Astrocyte (in vitro differentiated cells and primary cell): ENCODE measurements at regions not wholly inside any gene's neighbourhood (a gene's known extent, or its start where the extent isn't known, plus 50 kb on each side); places are given as distances from the start of the nearest gene placed in this dataset.

Experiments
- DNase-seq: peaks from one replicate; pipeline ENCODE4 v3.0.0-alpha.2; 2010; ENCODE audit warnings: low read depth
- FAIRE-seq: peaks from 2 replicates; lab custom pipeline; 2011; peaks lifted over from hg19 to GRCh38; lab: Jason Lieb, UNC
- H2AFZ ChIP-seq: 2 replicates; pipeline ENCODE4 v1.6.0; 2012; ENCODE audit warnings: low read depth, low read length, inconsistent platforms
- H3K27ac ChIP-seq: 2 replicates; pipeline ENCODE4 v1.5.1; 2011; ENCODE audit warnings: low read depth, low read length, inconsistent platforms
- H3K27me3 ChIP-seq: 2 replicates; pipeline ENCODE4 v1.6.0; 2011; ENCODE audit warnings: low read length, inconsistent platforms; ENCODE audit not compliant: insufficient read depth
- H3K36me3 ChIP-seq: 2 replicates; pipeline ENCODE4 v1.5.1; 2011; ENCODE audit warnings: low read length, inconsistent platforms; ENCODE audit not compliant: insufficient read depth
- H3K4me1 ChIP-seq: 2 replicates; pipeline ENCODE4 v1.5.1; 2011; ENCODE audit warnings: low read length, inconsistent platforms; ENCODE audit not compliant: insufficient read depth
- H3K4me2 ChIP-seq: 2 replicates; pipeline ENCODE4 v1.6.0; 2012; ENCODE audit warnings: low read length, inconsistent platforms
- H3K4me3 ChIP-seq: 2 replicates; pipeline ENCODE4 v1.5.1; 2011; ENCODE audit warnings: low read depth, mild to moderate bottlenecking, low read length, inconsistent platforms; ENCODE audit not compliant: insufficient read depth
- H3K79me2 ChIP-seq: 2 replicates; pipeline ENCODE4 v1.6.0; 2012; ENCODE audit warnings: mild to moderate bottlenecking, low read length, inconsistent platforms; ENCODE audit not compliant: insufficient read depth
- H3K9ac ChIP-seq: 2 replicates; pipeline ENCODE4 v1.6.0; 2012; ENCODE audit warnings: mild to moderate bottlenecking, low read length, inconsistent platforms
- H3K9me3 ChIP-seq: 2 replicates; pipeline ENCODE4 v1.5.1; 2012; ENCODE audit warnings: low read depth, mild to moderate bottlenecking, low read length, inconsistent platforms; ENCODE audit not compliant: insufficient read depth
- H4K20me1 ChIP-seq: 2 replicates; pipeline ENCODE4 v1.6.0; 2012; ENCODE audit warnings: low read length, inconsistent platforms; ENCODE audit not compliant: insufficient read depth
- H3K27ac Mint-ChIP-seq: one replicate; pipeline ENCODE4 v1.8.0; 2021; ENCODE audit warnings: mild to moderate bottlenecking, mixed read lengths; ENCODE audit not compliant: unreplicated experiment
- H3K27me3 Mint-ChIP-seq: one replicate; pipeline ENCODE4 v1.8.0; 2021; ENCODE audit warnings: low read depth, mixed read lengths; ENCODE audit not compliant: unreplicated experiment
- H3K36me3 Mint-ChIP-seq: one replicate; pipeline ENCODE4 v1.8.0; 2021; ENCODE audit warnings: low read depth, mixed read lengths; ENCODE audit not compliant: unreplicated experiment
- H3K4me1 Mint-ChIP-seq: one replicate; pipeline ENCODE4 v1.8.0; 2021; ENCODE audit warnings: low read depth, mixed read lengths; ENCODE audit not compliant: unreplicated experiment
- H3K4me3 Mint-ChIP-seq: one replicate; pipeline ENCODE4 v1.8.0; 2021; ENCODE audit warnings: mild to moderate bottlenecking, moderate library complexity, mixed read lengths; ENCODE audit not compliant: unreplicated experiment
- H3K9me3 Mint-ChIP-seq: one replicate; pipeline ENCODE4 v1.8.0; 2021; ENCODE audit warnings: mild to moderate bottlenecking, mixed read lengths; ENCODE audit not compliant: unreplicated experiment
- CTCF ChIP-seq: IDR thresholded peaks from 2 replicates; pipeline ENCODE4 v1.5.1; 2011; ENCODE audit warnings: low read depth, mild to moderate bottlenecking, inconsistent platforms, low read length, moderate library complexity; ENCODE audit not compliant: insufficient read depth
- EZH2 ChIP-seq: IDR thresholded peaks from 2 replicates; pipeline ENCODE4 v1.6.1; 2012; ENCODE audit warnings: mild to moderate bottlenecking, low read length, inconsistent platforms; ENCODE audit not compliant: insufficient read depth

GRCh38 chr12:114743799-114744198 is 59.8 kb upstream of the TBX3 start:
- TF ChIP-seq EZH2 (no peak), CTCF (no peak)
- no peaks in the 10 kb centered on the region for H3K4me1 Mint-ChIP-seq
- H3K9me3 ChIP-seq: no peaks in the 10 kb centered on the region
- peaks cover 30% of the 10 kb centered on the region for H3K27me3 Mint-ChIP-seq
- H3K4me1 ChIP-seq: no peaks in the 10 kb centered on the region
- H4K20me1 ChIP-seq: no peaks in the 10 kb centered on the region
- no peak overlapping the region for H3K9ac ChIP-seq
- H3K27ac Mint-ChIP-seq: no peak overlapping the region
- no peak overlapping the region for H2AFZ ChIP-seq
- no peak for DNase-seq
- H3K4me3 ChIP-seq: no peak overlapping the region
- no peak overlapping the region for H3K4me2 ChIP-seq
- H3K36me3 ChIP-seq: no peaks in the 10 kb centered on the region
- H3K9me3 Mint-ChIP-seq: no peaks in the 10 kb centered on the region
- H3K79me2 ChIP-seq: no peaks in the 10 kb centered on the region
- no peak overlapping the region for H3K27ac ChIP-seq
- H3K27me3 ChIP-seq: no peaks in the 10 kb centered on the region
- FAIRE-seq: no peak
- no peak overlapping the region for H3K4me3 Mint-ChIP-seq
- no peaks in the 10 kb centered on the region for H3K36me3 Mint-ChIP-seq

GRCh38 chr12:114743289-114743688 is 59.3 kb upstream of the TBX3 start:
- no peaks in the 10 kb centered on the region for H3K27me3 ChIP-seq
- no peaks in the 10 kb centered on the region for H3K36me3 Mint-ChIP-seq
- H3K4me3 ChIP-seq: no peak overlapping the region
- no peaks in the 10 kb centered on the region for H3K9me3 Mint-ChIP-seq
- H3K36me3 ChIP-seq: no peaks in the 10 kb centered on the region
- H3K9ac ChIP-seq: no peak overlapping the region
- H3K27ac ChIP-seq: no peak overlapping the region
- DNase-seq (no peak), FAIRE-seq (no peak)
- TF ChIP-seq CTCF: no peak
- TF ChIP-seq EZH2: no peak
- H2AFZ ChIP-seq: no peak overlapping the region
- H3K27ac Mint-ChIP-seq: no peak overlapping the region
- H3K79me2 ChIP-seq: no peaks in the 10 kb centered on the region
- H4K20me1 ChIP-seq: no peaks in the 10 kb centered on the region
- no peak overlapping the region for H3K4me2 ChIP-seq
- no peaks in the 10 kb centered on the region for H3K9me3 ChIP-seq
- no peaks in the 10 kb centered on the region for H3K4me1 Mint-ChIP-seq
- peaks cover 30% of the 10 kb centered on the region for H3K27me3 Mint-ChIP-seq
- no peak overlapping the region for H3K4me3 Mint-ChIP-seq
- H3K4me1 ChIP-seq: no peaks in the 10 kb centered on the region

GRCh38 chr12:114742363-114742762 is 58.4 kb upstream of the TBX3 start:
- H3K79me2 ChIP-seq: no peaks in the 10 kb centered on the region
- no peaks in the 10 kb centered on the region for H3K36me3 ChIP-seq
- Mint-ChIP-seq H3K27ac (no peak overlapping the region), H3K27me3 (peaks cover 25% of the 10 kb centered on the region), H3K4me1 (no peaks in the 10 kb centered on the region), H3K36me3 (no peaks in the 10 kb centered on the region), H3K9me3 (no peaks in the 10 kb centered on the region), H3K4me3 (no peak overlapping the region)
- FAIRE-seq (no peak), DNase-seq (no peak)
- no peaks in the 10 kb centered on the region for H4K20me1 ChIP-seq
- no peaks in the 10 kb centered on the region for H3K27me3 ChIP-seq
- no peak overlapping the region for H3K4me3 ChIP-seq
- H3K9me3 ChIP-seq: no peaks in the 10 kb centered on the region
- H3K4me2 ChIP-seq: no peak overlapping the region
- H2AFZ ChIP-seq: no peak overlapping the region
- no peak overlapping the region for H3K27ac ChIP-seq
- no peaks in the 10 kb centered on the region for H3K4me1 ChIP-seq
- no peak overlapping the region for H3K9ac ChIP-seq
- TF ChIP-seq CTCF: no peak
- TF ChIP-seq EZH2: no peak
